ENCODE measurements at regions not wholly inside any gene's neighbourhood (a gene's known extent, or its start where the extent isn't known, plus 50 kb on each side); places are given as distances from the start of the nearest gene placed in this dataset.

DNA sequence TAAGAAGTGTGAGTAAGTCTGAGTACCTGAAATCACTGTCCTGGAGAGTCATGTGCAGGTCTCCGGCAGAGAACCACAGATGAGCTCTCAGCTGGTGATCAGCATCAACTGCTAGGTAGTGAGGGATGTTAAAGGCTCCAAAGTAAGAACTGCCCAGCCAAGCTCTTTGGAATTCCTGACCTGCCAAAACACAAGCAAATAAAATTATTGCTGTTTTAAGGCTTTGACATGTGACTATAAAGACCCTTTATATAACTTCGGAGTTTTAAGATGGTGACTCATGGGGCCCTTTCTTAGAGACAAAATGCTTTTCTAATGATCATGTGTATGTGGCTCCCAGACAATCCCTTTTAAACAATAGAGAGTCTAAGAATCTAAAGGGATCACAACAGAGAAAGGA, 855.7 kb downstream of the TRIB2 start (continued):
- TF ChIP-seq, protein P1, sequence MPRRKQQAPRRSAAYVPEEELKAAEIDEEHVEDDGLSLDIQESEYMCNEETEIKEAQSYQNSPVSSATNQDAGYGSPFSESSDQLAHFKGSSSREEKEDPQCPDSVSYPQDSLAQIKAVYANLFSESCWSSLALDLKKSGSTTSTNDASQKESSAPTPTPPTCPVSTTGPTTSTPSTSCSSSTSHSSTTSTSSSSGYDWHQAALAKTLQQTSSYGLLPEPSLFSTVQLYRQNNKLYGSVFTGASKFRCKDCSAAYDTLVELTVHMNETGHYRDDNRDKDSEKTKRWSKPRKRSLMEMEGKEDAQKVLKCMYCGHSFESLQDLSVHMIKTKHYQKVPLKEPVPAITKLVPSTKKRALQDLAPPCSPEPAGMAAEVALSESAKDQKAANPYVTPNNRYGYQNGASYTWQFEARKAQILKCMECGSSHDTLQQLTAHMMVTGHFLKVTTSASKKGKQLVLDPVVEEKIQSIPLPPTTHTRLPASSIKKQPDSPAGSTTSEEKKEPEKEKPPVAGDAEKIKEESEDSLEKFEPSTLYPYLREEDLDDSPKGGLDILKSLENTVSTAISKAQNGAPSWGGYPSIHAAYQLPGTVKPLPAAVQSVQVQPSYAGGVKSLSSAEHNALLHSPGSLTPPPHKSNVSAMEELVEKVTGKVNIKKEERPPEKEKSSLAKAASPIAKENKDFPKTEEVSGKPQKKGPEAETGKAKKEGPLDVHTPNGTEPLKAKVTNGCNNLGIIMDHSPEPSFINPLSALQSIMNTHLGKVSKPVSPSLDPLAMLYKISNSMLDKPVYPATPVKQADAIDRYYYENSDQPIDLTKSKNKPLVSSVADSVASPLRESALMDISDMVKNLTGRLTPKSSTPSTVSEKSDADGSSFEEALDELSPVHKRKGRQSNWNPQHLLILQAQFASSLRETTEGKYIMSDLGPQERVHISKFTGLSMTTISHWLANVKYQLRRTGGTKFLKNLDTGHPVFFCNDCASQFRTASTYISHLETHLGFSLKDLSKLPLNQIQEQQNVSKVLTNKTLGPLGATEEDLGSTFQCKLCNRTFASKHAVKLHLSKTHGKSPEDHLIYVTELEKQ (tag by site-specific recombination; IDR thresholded peaks at IDR 0.05; ENCODE audit: borderline replicate concordance) = no peak
- TF ChIP-seq ZNF391 (tag by site-specific recombination; IDR thresholded peaks at IDR 0.05; ENCODE audit: borderline replicate concordance, low read depth) (no peak), SALL2 (tag by site-specific recombination; IDR thresholded peaks at IDR 0.05; ENCODE audit: borderline replicate concordance) (no peak), MZF1 (tag by site-specific recombination; IDR thresholded peaks at IDR 0.05; ENCODE audit: borderline replicate concordance) (no peak), ZNF701 (tag by site-specific recombination; IDR thresholded peaks at IDR 0.05) (no peak), ZNF621 (tag by site-specific recombination; IDR thresholded peaks at IDR 0.05) (no peak), ZNF501 (tag by site-specific recombination; IDR thresholded peaks at IDR 0.05) (no peak), ZNF670 (tag by site-specific recombination; IDR thresholded peaks at IDR 0.05; ENCODE audit: low read depth) (no peak), ZNF610 (tag by site-specific recombination; IDR thresholded peaks at IDR 0.05; ENCODE audit: borderline replicate concordance) (no peak), SETDB1 (IDR thresholded peaks at IDR 0.05; ENCODE audit: insufficient read length, low read length) (no peak)
- TF ChIP-seq, protein P2, sequence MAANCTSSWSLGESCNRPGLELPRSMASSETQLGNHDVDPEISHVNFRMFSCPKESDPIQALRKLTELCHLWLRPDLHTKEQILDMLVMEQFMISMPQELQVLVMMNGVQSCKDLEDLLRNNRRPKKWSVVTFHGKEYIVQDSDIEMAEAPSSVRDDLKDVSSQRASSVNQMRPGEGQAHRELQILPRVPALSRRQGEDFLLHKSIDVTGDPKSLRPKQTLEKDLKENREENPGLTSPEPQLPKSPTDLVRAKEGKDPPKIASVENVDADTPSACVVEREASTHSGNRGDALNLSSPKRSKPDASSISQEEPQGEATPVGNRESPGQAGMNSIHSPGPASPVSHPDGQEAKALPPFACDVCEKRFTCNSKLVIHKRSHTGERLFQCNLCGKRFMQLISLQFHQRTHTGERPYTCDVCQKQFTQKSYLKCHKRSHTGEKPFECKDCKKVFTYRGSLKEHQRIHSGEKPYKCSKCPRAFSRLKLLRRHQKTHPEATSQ (tag by site-specific recombination; IDR thresholded peaks at IDR 0.05) = no peak

DNA sequence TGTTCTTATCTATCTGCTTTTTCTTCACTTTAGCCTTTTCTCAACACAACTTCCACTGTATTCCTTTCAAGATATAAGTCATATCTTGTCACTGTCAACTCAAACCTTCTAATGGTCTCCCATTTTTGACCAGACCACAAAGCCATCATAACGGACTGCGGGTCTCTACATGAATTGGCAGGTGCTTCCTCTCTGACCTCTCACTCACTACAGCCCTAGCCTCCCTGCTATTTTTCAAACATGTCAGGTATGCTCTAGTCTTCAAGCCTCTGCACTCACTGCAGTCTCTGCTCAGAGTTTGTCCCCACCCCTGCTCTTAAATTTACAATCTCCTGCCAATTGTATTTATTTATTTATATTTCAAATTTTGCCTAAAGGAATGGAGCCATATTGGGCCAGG, 858.1 kb downstream of the TRIB2 start:
- Histone ChIP-seq H3K4me3 (ENCODE audit: low read depth, low read length) (no peak overlapping the region), H3K9me3 (ENCODE audit: control insufficient read depth, insufficient read depth, low read depth, low read length) (no peaks in the 10 kb centered on the region), H3K4me1 (ENCODE audit: control insufficient read depth, insufficient read depth, low read length) (no peaks in the 10 kb centered on the region), H3K27ac (ENCODE audit: extremely low read depth, low read depth, low read length) (no peak overlapping the region), H3K36me3 (ENCODE audit: control insufficient read depth in 2 of 2, insufficient read depth in 1 of 2, low read length in 2 of 2) (no peaks in the 10 kb centered on the region)
- ChIA-PET POLR2A (no interaction called here), CTCF (no interaction called here)
- TF ChIP-seq ZNF521 (tag by site-specific recombination; IDR thresholded peaks at IDR 0.05) (no peak), ZNF600 (tag by site-specific recombination; IDR thresholded peaks at IDR 0.05) (no peak), ZNF670 (tag by site-specific recombination; IDR thresholded peaks at IDR 0.05; ENCODE audit: low read depth) (no peak), GLI2 (tag by site-specific recombination; IDR thresholded peaks at IDR 0.05; ENCODE audit: borderline replicate concordance, low read depth) (no peak), ZBTB20 (tag by site-specific recombination; IDR thresholded peaks at IDR 0.05) (no peak), ZXDB (tag by site-specific recombination; IDR thresholded peaks at IDR 0.05) (no peak), SP2 (tag by site-specific recombination; IDR thresholded peaks at IDR 0.05) (no peak), ZSCAN16 (tag by site-specific recombination; IDR thresholded peaks at IDR 0.05) (no peak), OSR2 (tag by site-specific recombination; IDR thresholded peaks at IDR 0.05) (no peak), KLF8 (tag by site-specific recombination; IDR thresholded peaks at IDR 0.05) (no peak), KLF1 (tag by site-specific recombination; IDR thresholded peaks at IDR 0.05) (no peak)
- TF ChIP-seq, protein P3, sequence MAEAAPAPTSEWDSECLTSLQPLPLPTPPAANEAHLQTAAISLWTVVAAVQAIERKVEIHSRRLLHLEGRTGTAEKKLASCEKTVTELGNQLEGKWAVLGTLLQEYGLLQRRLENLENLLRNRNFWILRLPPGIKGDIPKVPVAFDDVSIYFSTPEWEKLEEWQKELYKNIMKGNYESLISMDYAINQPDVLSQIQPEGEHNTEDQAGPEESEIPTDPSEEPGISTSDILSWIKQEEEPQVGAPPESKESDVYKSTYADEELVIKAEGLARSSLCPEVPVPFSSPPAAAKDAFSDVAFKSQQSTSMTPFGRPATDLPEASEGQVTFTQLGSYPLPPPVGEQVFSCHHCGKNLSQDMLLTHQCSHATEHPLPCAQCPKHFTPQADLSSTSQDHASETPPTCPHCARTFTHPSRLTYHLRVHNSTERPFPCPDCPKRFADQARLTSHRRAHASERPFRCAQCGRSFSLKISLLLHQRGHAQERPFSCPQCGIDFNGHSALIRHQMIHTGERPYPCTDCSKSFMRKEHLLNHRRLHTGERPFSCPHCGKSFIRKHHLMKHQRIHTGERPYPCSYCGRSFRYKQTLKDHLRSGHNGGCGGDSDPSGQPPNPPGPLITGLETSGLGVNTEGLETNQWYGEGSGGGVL (tag by site-specific recombination; IDR thresholded peaks at IDR 0.05) = no peak
- TF ChIP-seq, protein P4, sequence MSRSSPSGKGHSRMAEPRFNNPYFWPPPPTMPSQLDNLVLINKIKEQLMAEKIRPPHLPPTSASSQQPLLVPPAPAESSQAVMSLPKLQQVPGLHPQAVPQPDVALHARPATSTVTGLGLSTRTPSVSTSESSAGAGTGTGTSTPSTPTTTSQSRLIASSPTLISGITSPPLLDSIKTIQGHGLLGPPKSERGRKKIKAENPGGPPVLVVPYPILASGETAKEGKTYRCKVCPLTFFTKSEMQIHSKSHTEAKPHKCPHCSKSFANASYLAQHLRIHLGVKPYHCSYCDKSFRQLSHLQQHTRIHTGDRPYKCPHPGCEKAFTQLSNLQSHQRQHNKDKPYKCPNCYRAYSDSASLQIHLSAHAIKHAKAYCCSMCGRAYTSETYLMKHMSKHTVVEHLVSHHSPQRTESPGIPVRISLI (tag by site-specific recombination; IDR thresholded peaks at IDR 0.05) = no peak
- TF ChIP-seq, protein P5, sequence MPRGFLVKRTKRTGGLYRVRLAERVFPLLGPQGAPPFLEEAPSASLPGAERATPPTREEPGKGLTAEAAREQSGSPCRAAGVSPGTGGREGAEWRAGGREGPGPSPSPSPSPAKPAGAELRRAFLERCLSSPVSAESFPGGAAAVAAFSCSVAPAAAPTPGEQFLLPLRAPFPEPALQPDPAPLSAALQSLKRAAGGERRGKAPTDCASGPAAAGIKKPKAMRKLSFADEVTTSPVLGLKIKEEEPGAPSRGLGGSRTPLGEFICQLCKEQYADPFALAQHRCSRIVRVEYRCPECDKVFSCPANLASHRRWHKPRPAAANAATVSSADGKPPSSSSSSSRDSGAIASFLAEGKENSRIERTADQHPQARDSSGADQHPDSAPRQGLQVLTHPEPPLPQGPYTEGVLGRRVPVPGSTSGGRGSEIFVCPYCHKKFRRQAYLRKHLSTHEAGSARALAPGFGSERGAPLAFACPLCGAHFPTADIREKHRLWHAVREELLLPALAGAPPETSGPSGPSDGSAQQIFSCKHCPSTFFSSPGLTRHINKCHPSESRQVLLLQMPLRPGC (tag by site-specific recombination; IDR thresholded peaks at IDR 0.05) = no peak
- TF ChIP-seq, protein P6, sequence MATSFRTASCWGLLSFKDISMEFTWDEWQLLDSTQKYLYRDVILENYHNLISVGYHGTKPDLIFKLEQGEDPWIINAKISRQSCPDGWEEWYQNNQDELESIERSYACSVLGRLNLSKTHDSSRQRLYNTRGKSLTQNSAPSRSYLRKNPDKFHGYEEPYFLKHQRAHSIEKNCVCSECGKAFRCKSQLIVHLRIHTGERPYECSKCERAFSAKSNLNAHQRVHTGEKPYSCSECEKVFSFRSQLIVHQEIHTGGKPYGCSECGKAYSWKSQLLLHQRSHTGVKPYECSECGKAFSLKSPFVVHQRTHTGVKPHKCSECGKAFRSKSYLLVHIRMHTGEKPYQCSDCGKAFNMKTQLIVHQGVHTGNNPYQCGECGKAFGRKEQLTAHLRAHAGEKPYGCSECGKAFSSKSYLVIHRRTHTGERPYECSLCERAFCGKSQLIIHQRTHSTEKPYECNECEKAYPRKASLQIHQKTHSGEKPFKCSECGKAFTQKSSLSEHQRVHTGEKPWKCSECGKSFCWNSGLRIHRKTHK (tag by site-specific recombination; IDR thresholded peaks at IDR 0.05) = no peak
